SK-N-SH treated with all-trans-retinoic acid at 6 μM for 48 hours (cell line): ENCODE measurements at regions not wholly inside any gene's neighbourhood (a gene's known extent, or its start where the extent isn't known, plus 50 kb on each side); places are given as distances from the start of the nearest gene placed in this dataset.

ENCODE experiments used
- PATZ1 ChIP-seq: fragments of 250-450 bp; sonication (Bioruptor Pico); IDR thresholded peaks from 2 replicates; pipeline ENCODE4 v1.8.0; 2020; ENCODE audit warnings: mild to moderate bottlenecking, moderate library complexity, borderline replicate concordance
- RARB ChIP-seq: fragments of 250-450 bp; sonication (Bioruptor Pico); IDR thresholded peaks from 2 replicates; pipeline ENCODE4 v1.8.0; 2021; ENCODE audit warnings: mild to moderate bottlenecking, moderate library complexity
- ZNF565 ChIP-seq: fragments of 450-650 bp; formaldehyde crosslinking; conservative IDR thresholded peaks from 2 replicates; pipeline ENCODE4 v1.5.0; 2020; ENCODE audit warnings: low read depth, mild to moderate bottlenecking, moderate library complexity

- TF ChIP-seq ZNF565: no peak
- TF ChIP-seq RARB (CRISPR knock-in tag): no peak
- no peak for TF ChIP-seq PATZ1
These were observed 109.9 kb downstream of the NUDT12 start for GRCh38 chr5:103452666-103453065.
